GM18870 (cell line): ENCODE measurements at regions not wholly inside any gene's neighbourhood (a gene's known extent, or its start where the extent isn't known, plus 50 kb on each side); places are given as distances from the start of the nearest gene placed in this dataset.

Source experiments
- ATAC-seq: cut with Tn5 transposase; IDR thresholded peaks from one replicate; pipeline ENCODE4 v1.9.1; 2021; ENCODE audit warnings: moderate library complexity; ENCODE audit not compliant: unreplicated experiment

DNA sequence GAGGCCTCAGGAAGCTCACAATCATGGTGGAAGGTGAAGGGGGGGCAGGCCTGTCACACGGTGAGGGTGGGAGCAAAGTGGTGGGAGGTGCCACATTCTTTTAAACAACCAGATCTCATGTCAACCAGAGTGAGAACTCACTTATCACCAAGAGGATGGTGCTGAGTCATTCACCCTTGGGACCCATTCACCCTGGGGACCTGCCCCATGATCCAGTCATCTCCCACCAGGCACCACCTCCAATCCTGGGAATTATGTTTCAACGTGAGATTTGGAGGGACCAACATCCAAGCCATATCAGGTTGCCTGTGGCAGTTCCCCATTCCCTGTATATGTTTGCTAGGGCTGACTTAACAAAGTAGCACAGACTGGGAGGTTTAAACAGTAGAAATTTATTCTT lies 318.4 kb upstream of the CLNK start:
- no peak for ATAC-seq

- ATAC-seq: no peak
These were observed 314.3 kb upstream of the CLNK start for GRCh38 chr4:10998846-10999245.

DNA sequence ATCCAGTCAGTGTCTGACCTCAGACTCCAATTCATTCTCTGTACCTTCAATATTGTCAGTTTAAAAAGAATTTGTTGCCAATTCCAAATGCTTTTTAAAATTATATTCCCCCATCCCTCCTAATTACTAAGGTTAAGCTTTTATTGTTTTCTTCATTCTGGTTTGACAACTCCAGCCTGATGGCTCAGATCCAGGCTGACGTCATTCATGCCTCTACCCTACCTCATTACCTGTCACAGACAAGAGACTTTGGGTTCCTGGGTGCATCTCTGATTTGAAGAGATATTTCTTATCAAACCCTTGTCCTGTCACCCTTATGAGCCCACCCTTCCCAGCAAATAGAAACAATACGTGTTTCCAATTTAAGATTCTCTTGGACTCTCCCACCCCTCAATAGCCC lies 300.2 kb upstream of the CLNK start:
- no peak for ATAC-seq

- no peak for ATAC-seq
These were observed 299.5 kb upstream of the CLNK start for GRCh38 chr4:10983885-10984640.

- ATAC-seq: no peak
These were observed 298.7 kb upstream of the CLNK start for GRCh38 chr4:10983268-10983667.

DNA sequence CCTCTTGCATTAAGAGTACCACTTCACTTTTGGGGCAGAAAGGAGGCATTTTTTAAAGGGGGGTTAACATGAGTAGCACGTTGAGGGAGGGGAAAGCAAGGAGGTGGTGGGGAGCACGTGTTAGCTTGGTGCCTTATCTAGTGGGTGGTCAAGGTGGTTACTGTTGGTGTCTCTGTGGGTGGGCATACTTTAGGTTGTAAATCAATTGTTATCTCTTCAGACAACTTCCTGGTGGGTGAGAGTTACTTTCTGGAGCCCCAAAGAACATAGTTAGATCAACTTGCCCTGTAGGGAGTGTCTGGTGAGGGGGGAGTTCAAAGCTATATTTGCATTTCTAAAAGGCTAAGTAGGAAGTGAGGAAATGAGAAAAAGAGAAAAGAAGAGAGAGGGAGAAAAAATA lies 297.7 kb upstream of the CLNK start:
- no peak for ATAC-seq

DNA sequence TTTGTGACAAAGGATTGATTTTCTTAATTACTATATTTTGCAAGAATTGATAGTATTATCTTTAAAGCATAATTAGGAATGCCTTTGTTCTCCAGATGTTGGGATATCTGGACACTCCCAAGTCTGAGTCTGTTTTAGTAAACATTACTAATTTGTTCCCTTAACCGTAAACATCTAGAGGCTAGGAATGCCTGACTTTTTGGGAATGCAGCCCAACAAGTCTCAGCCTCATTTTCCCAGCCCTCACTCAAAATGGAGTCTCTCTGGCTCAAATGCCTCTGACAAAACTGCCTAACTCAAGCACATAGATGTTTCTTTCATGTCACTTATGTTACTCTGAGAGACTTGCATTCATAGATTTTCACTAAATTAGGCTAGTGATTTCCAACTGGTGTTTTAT lies 297.0 kb upstream of the CLNK start:
- ATAC-seq: no peak

- no peak for ATAC-seq
These were observed 296.5 kb upstream of the CLNK start for GRCh38 chr4:10981096-10981495.

DNA sequence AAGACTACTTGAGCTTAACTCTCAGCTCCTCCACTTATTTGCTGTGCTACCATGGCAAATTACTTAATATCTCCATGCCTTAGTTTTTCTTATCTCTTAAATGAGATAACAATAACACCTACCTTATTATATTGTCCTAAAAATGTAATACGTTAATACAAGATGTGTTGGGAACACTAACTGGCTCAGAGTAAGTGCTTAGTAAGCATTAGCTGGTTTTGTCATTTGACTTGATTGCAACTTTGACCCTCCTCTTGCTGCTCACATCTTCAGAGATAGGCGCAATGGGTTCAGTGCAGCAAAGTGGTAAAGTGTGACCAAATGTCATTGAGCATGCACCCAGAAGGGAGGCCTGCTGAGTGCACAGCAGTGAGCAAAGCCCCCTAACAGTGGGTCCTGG lies 294.5 kb upstream of the CLNK start:
- no peak for ATAC-seq

DNA sequence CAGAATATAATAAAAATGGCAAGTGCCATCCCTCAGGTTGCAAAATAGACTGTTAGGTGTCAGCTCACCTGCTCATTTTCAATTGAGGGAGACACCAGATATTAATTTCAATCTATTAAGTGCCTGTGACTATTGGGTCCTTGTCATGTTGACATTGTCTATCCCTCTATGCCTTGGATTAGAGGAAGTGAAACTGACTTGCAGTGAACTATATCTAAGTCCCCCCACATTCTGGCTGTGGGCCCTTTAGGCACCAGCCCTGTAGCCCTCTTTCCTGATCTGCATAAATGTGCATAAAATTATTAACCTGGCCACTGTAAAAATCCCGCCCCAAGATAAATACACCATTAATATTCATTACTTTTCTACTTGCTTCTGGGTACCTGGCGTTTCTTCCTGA lies 293.0 kb upstream of the CLNK start:
- peak; percentile 93 for ATAC-seq

DNA sequence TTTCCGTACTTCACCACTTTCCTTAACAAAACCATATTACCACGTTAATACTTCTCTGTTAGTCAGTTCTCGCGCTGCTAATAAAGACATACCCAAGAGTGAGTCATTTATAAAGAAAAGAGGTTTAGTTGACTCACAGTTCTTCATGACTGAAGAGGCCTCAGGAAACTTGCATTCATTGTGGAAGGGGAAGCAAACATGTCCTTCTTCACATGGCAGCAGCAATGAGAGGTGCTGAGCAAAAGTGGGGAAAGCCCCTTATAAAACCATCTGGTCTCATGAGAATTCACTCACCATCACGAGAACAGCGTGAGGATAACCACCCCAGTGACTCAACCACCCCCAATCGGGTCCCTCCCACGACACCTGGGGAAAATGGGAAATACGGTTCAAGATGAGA lies 289.8 kb upstream of the CLNK start:
- no peak for ATAC-seq

DNA sequence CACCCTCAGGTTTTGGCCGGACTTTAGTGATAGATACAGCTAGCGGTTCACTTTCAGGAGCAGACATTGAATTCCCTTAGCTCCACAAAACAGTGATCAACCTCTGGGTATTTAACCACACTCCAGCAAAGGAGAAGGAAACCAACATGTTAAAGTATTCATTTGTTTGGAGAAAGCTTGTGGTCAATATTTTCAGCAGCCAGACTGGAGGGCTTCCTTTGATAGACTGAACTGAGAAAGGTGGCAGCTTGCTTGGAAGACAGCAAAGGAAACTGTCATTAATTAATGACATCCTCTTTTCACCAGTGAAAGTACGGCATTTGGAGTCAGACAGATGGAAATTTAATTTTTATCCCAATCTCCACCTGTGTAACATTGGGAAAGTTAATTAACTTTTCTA lies 289.1 kb upstream of the CLNK start:
- no peak for ATAC-seq

GRCh38 chr4:10971800-10972401 lies 287.3 kb upstream of the CLNK start:
- no peak for ATAC-seq

DNA sequence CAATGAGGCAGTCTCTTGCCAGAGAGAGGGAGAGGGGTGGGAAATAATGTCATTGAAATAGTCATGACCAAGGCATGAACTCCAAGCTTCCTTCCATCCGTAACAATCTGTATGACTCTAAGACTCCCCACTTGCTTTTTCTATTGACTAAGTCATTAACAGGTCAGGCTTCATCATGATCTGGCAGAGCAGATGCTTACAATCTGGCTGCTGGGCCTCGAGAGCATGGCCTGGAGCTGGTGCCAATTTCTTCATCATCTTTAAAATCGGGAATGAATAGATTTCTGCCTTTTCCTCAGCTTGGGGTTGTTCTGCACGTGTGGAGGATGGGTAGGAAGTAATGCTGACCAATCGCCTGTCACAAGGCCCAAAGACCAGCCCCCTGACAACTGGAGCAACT lies 280.6 kb upstream of the CLNK start:
- ATAC-seq: no peak

GRCh38 chr4:10963958-10964703 lies 279.6 kb upstream of the CLNK start:
- no peak for ATAC-seq

- no peak for ATAC-seq
These were observed 278.7 kb upstream of the CLNK start for GRCh38 chr4:10963241-10963640.

- ATAC-seq: no peak
These were observed 277.7 kb upstream of the CLNK start for GRCh38 chr4:10962246-10962645.

GRCh38 chr4:10960389-10960788 lies 275.8 kb upstream of the CLNK start:
- ATAC-seq: no peak

- no peak for ATAC-seq
These were observed 275.0 kb upstream of the CLNK start for GRCh38 chr4:10959586-10959985.

DNA sequence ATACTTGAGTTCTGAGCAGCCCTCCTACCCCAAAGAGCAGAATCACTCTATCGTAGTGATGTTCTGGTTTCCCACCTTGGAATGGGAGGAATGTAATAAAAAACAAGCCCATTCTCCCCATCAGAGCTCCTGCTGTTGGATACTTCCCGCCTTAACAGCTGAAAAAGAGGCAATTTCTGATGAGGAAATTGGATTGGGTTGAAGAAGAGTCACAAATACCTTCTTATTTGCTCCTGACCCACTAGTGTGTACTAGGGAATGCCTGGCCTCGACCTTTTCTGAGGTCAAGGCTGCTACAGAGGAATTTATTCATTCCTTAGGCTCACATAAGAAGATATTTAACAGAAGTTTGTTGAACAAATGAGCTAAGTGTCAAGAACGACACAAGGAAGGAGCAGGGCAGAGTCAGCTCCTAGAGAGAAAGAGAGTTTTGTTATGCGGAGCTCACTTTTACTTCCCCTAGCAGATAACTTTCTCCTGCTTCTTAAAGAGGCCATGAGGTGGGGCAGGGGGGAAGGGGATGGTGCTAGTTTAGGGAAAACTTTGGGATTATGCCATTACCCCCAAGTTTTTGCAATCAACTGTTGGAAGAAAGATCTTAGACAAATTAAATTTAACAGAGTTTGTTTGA lies 273.8 kb upstream of the CLNK start:
- ATAC-seq: no peak

- no peak for ATAC-seq
These were observed 266.7 kb upstream of the CLNK start for GRCh38 chr4:10951306-10951705.
